GM23338 (cell line): ENCODE measurements at regions not wholly inside any gene's neighbourhood (a gene's known extent, or its start where the extent isn't known, plus 50 kb on each side); places are given as distances from the start of the nearest gene placed in this dataset.

Experiments used
- ATAC-seq: fragments of 200-7000 bp; cut with Tn5 transposase; 3 replicates; pipeline ENCODE4 v1.9.1; 2020
- DNase-seq: peaks from one replicate; pipeline ENCODE4 v3.0.0-alpha.2; 2015; ENCODE audit warnings: low spot score
- H2AFZ ChIP-seq: fragments of 200-600 bp; sonication (generic); 2 replicates; pipeline ENCODE4 v1.8.0; 2016; ENCODE audit warnings: antibody characterized with exemption, mild to moderate bottlenecking, moderate library complexity
- H3F3A ChIP-seq: fragments of 200-600 bp; sonication (generic); replicated peaks from 2 replicates; pipeline ENCODE4 v1.8.0; 2017; ENCODE audit warnings: antibody characterized with exemption, mixed run types, low read depth
- H3K27ac ChIP-seq: fragments of 200-600 bp; sonication (generic); 2 replicates; pipeline ENCODE4 v1.6.1; 2016; ENCODE audit warnings: low read depth
- H3K27me3 ChIP-seq: fragments of 200-600 bp; sonication (generic); 2 replicates; pipeline ENCODE4 v1.8.0; 2016; ENCODE audit warnings: mild to moderate bottlenecking, mixed run types, moderate library complexity; ENCODE audit not compliant: insufficient read depth
- H3K36me3 ChIP-seq: fragments of 200-600 bp; sonication (generic); 2 replicates; pipeline ENCODE4 v1.8.0; 2016; ENCODE audit warnings: mild to moderate bottlenecking; ENCODE audit not compliant: insufficient read depth
- H3K4me1 ChIP-seq: fragments of 200-600 bp; sonication (generic); 2 replicates; pipeline ENCODE4 v1.8.0; 2016; ENCODE audit warnings: mild to moderate bottlenecking, moderate library complexity; ENCODE audit not compliant: insufficient read depth
- H3K4me2 ChIP-seq: fragments of 200-600 bp; sonication (generic); 2 replicates; pipeline ENCODE4 v1.7.1; 2017; ENCODE audit warnings: mixed run types
- H3K4me3 ChIP-seq: fragments of 200-600 bp; sonication (generic); 2 replicates; pipeline ENCODE4 v1.6.1; 2016; ENCODE audit warnings: mixed run types
- H3K79me2 ChIP-seq: fragments of 200-600 bp; sonication (generic); replicated peaks from 2 replicates; pipeline ENCODE4 v1.8.0; 2017; ENCODE audit warnings: mild to moderate bottlenecking; ENCODE audit not compliant: insufficient read depth
- H3K9me2 ChIP-seq: fragments of 200-600 bp; sonication (generic); 2 replicates; pipeline ENCODE4 v1.8.0; 2017; ENCODE audit not compliant: insufficient read depth
- H4K20me1 ChIP-seq: fragments of 200-600 bp; sonication (generic); replicated peaks from 2 replicates; pipeline ENCODE4 v1.8.0; 2017; ENCODE audit warnings: mild to moderate bottlenecking; ENCODE audit not compliant: insufficient read depth
- H3K27ac Mint-ChIP-seq: 2 replicates; pipeline ENCODE4 v1.8.0; 2020; ENCODE audit warnings: inconsistent platforms, mild to moderate bottlenecking, moderate library complexity, mixed read lengths
- H3K27me3 Mint-ChIP-seq: 3 replicates; pipeline ENCODE4 v1.8.0; 2022; ENCODE audit warnings: low read depth, mild to moderate bottlenecking, moderate library complexity, mixed read lengths, inconsistent platforms; ENCODE audit not compliant: insufficient read depth, poor library complexity
- H3K36me3 Mint-ChIP-seq: 3 replicates; pipeline ENCODE4 v1.8.0; 2021; ENCODE audit warnings: low read depth, mild to moderate bottlenecking, inconsistent platforms, moderate library complexity, mixed read lengths
- H3K4me1 Mint-ChIP-seq: 3 replicates; pipeline ENCODE4 v1.8.0; 2020; ENCODE audit warnings: mild to moderate bottlenecking, inconsistent platforms, mixed read lengths
- H3K4me3 Mint-ChIP-seq: 3 replicates; pipeline ENCODE4 v1.8.0; 2021; ENCODE audit warnings: moderate library complexity, mild to moderate bottlenecking, inconsistent platforms, mixed read lengths
- H3K9me3 Mint-ChIP-seq: 3 replicates; pipeline ENCODE4 v1.8.0; 2020; ENCODE audit warnings: moderate library complexity, mild to moderate bottlenecking, inconsistent platforms, mixed read lengths
- CREB1 ChIP-seq: fragments of 250-450 bp; sonication (Bioruptor Pico); IDR thresholded peaks from 2 replicates; pipeline ENCODE4 v1.5.0; 2020; ENCODE audit warnings: low read depth, mild to moderate bottlenecking, moderate library complexity
- CTCF ChIP-seq, 2 experiments: fragments of 200-600 bp in 1 of 2; sonication (generic) in 1 of 2; conservative IDR thresholded peaks; 2 replicates each; pipeline versions ENCODE4 v1.5.1 to v1.6.1; 2016 to 2017; ENCODE audit warnings: antibody characterized with exemption in 2 of 2, low read depth in 2 of 2, mild to moderate bottlenecking in 2 of 2, moderate library complexity in 1 of 2
- EZH2phosphoT487 ChIP-seq: fragments of 200-600 bp; sonication (generic); IDR thresholded peaks from one replicate; pipeline ENCODE4 v1.8.1; 2018; ENCODE audit warnings: antibody characterized with exemption; ENCODE audit not compliant: unreplicated experiment
- JUNB ChIP-seq: IDR thresholded peaks from one replicate; pipeline ENCODE4 v1.6.1; 2016; ENCODE audit warnings: antibody characterized with exemption; ENCODE audit not compliant: unreplicated experiment
- NANOG ChIP-seq: IDR thresholded peaks from 2 replicates; pipeline ENCODE4 v1.6.1; 2016; ENCODE audit warnings: antibody characterized with exemption, borderline replicate concordance
- POLR2AphosphoS5 ChIP-seq: IDR thresholded peaks from 2 replicates; pipeline ENCODE4 v1.6.1; 2016; ENCODE audit warnings: antibody characterized with exemption, low read depth
- STAT1 ChIP-seq: IDR thresholded peaks from one replicate; pipeline ENCODE4 v1.6.1; 2016; ENCODE audit warnings: antibody characterized with exemption; ENCODE audit not compliant: unreplicated experiment
- ZNF331 ChIP-seq: fragments of 250-450 bp; sonication (Bioruptor Pico); IDR thresholded peaks from 2 replicates; pipeline ENCODE4 v1.5.0; 2020; ENCODE audit warnings: low read depth, mild to moderate bottlenecking, moderate library complexity
- TF ChIP-seq, protein P1 (sequence below): IDR thresholded peaks from 2 replicates; pipeline ENCODE4 v1.6.1; 2016; ENCODE audit warnings: antibody characterized with exemption

GRCh38 chr5:82827651-82828050, 249.5 kb downstream of the TMEM167A start:
- H3K79me2 ChIP-seq: no peaks in the 10 kb centered on the region
- 0 out of 2 replicates have a peak, but pooled peaks cover 3% of the 10 kb centered on the region for H3K4me1 ChIP-seq
- Mint-ChIP-seq H3K27ac (no peak overlapping the region), H3K27me3 (no peaks in the 10 kb centered on the region), H3K4me3 (no peak overlapping the region), H3K4me1 (peaks cover 6% of the 10 kb centered on the region; the same call in 2 of the 3 replicates), H3K36me3 (no peaks in the 10 kb centered on the region), H3K9me3 (no peaks in the 10 kb centered on the region)
- no peak overlapping the region for H3K4me3 ChIP-seq
- H3K9me2 ChIP-seq: peaks cover 3% of the 10 kb centered on the region; the same call in 1 of the 2 replicates
- H3F3A ChIP-seq: no peaks in the 10 kb centered on the region
- ATAC-seq (no peak), DNase-seq (no peak)
- TF ChIP-seq, protein P1, sequence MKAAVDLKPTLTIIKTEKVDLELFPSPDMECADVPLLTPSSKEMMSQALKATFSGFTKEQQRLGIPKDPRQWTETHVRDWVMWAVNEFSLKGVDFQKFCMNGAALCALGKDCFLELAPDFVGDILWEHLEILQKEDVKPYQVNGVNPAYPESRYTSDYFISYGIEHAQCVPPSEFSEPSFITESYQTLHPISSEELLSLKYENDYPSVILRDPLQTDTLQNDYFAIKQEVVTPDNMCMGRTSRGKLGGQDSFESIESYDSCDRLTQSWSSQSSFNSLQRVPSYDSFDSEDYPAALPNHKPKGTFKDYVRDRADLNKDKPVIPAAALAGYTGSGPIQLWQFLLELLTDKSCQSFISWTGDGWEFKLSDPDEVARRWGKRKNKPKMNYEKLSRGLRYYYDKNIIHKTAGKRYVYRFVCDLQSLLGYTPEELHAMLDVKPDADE: no peak
- TF ChIP-seq NANOG (no peak), STAT1 (no peak), EZH2phosphoT487 (no peak), CREB1 (CRISPR knock-in tag) (no peak)
- H3K27me3 ChIP-seq: no peaks in the 10 kb centered on the region
- H2AFZ ChIP-seq: no peak overlapping the region
- H3K4me2 ChIP-seq: no peak overlapping the region
- H3K27ac ChIP-seq: no peak overlapping the region
- no peaks in the 10 kb centered on the region; the same call in 1 of the 2 replicates for H3K36me3 ChIP-seq
- no peaks in the 10 kb centered on the region for H4K20me1 ChIP-seq

DNA sequence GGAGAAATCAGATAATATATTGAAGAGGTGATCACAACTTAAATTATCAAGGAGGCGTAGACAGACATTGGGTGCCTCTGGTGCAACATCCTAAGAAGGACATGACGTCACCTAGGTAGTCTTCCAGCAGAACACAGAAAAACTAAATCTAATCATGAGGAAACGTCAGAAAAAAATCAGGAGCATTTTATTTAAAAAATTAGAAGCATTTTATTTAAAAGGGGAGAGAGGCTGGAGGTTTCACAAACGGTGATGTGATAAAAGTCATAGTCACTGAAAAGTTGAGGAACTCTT, 254.6 kb downstream of the TMEM167A start:
- Mint-ChIP-seq H3K27me3 (no peaks in the 10 kb centered on the region), H3K27ac (no peak overlapping the region), H3K9me3 (no peaks in the 10 kb centered on the region), H3K4me3 (no peak overlapping the region), H3K4me1 (peaks cover 10% of the 10 kb centered on the region; the same call in 2 of the 3 replicates), H3K36me3 (no peaks in the 10 kb centered on the region)
- Histone ChIP-seq H3K4me3 (no peak overlapping the region), H3F3A (no peaks in the 10 kb centered on the region), H3K36me3 (no peaks in the 10 kb centered on the region; the same call in 1 of the 2 replicates), H3K4me1 (peaks cover 14% of the 10 kb centered on the region), H3K79me2 (no peaks in the 10 kb centered on the region), H2AFZ (peak overlapping the region; percentile 12; the same call in 1 of the 2 replicates), H3K27ac (no peak overlapping the region), H3K4me2 (no peak overlapping the region), H3K9me2 (peaks cover 8% of the 10 kb centered on the region), H3K27me3 (no peaks in the 10 kb centered on the region), H4K20me1 (no peaks in the 10 kb centered on the region)
- DNase-seq: no peak
- no peak for TF ChIP-seq CTCF (conservative IDR thresholded peaks at IDR 0.05; ENCODE audit: low read depth in 2 of 2)
- no peak for TF ChIP-seq JUNB
- TF ChIP-seq NANOG: no peak
- no peak for TF ChIP-seq ZNF331
- TF ChIP-seq STAT1: no peak
- no peak for TF ChIP-seq POLR2AphosphoS5
- no peak for TF ChIP-seq EZH2phosphoT487
- no peak for ATAC-seq
